ENCODE measurements at regions not wholly inside any gene's neighbourhood (a gene's known extent, or its start where the extent isn't known, plus 50 kb on each side); places are given as distances from the start of the nearest gene placed in this dataset.
A peak's percentile ranks its signal among the peaks of the same experiment; 100 is the strongest.

DNA sequence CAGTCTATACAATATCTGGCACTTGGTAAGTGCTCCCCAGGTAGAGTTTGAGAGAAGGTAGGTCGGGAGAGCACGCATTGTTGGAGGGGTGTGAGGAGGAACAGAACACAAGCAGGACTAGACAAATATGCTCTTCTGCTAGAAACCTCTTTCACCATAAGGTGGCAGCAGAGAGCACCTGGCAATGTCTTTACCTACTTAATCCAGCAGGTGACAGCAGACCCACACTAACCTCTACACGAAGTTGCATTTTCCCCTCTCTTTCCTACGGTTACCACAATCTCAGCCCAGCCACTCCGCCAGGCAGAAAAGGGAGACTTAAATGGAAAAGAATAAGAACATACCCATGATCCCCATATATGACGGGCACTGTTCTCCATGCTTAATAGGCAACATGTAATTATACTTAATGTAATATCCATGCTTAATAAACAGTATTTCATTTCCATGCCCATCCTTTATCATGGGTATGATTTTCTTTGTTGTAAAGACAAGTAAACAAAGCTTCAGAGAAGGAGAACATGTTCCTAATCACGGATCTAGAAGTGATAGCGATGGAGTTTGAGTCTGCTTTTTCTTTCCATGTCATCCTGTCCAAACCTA, 55.1 kb upstream of the CCL2 start:
- no peak overlapping the region for H3K4me3 ChIP-seq (ENCODE audit: low read depth, low read length)
- TF ChIP-seq, protein P1, sequence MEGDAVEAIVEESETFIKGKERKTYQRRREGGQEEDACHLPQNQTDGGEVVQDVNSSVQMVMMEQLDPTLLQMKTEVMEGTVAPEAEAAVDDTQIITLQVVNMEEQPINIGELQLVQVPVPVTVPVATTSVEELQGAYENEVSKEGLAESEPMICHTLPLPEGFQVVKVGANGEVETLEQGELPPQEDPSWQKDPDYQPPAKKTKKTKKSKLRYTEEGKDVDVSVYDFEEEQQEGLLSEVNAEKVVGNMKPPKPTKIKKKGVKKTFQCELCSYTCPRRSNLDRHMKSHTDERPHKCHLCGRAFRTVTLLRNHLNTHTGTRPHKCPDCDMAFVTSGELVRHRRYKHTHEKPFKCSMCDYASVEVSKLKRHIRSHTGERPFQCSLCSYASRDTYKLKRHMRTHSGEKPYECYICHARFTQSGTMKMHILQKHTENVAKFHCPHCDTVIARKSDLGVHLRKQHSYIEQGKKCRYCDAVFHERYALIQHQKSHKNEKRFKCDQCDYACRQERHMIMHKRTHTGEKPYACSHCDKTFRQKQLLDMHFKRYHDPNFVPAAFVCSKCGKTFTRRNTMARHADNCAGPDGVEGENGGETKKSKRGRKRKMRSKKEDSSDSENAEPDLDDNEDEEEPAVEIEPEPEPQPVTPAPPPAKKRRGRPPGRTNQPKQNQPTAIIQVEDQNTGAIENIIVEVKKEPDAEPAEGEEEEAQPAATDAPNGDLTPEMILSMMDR (conservative IDR thresholded peaks at IDR 0.05; ENCODE audit: low read depth, low read length), result peak; percentile 100
- peak; percentile 92 for DNase-seq (ENCODE audit: low read depth)

DNA sequence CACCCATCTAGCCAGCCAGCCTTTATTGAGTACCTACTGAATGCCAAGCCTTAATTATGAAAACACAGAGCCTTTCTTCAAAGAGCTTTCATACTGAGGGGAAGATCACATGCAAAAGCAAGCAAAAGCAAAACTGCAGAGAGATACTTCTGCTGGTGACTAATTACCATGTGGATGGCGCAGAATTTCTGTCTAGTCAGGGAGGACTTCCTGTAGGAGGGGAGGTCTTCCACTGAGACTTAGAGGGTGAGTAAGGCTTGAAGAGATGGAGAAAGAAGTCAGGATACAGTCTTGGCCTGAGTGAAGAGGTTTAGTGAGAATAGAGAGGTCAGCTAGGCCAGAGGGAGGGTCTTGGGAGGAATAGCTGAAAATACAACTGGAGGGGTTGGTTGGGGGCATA, 53.9 kb upstream of the CCL2 start:
- DNase-seq (ENCODE audit: low read depth), result no peak
- TF ChIP-seq, protein P1 (conservative IDR thresholded peaks at IDR 0.05; ENCODE audit: low read depth, low read length), result no peak
- no peak overlapping the region for H3K4me3 ChIP-seq (ENCODE audit: low read depth, low read length)

DNA sequence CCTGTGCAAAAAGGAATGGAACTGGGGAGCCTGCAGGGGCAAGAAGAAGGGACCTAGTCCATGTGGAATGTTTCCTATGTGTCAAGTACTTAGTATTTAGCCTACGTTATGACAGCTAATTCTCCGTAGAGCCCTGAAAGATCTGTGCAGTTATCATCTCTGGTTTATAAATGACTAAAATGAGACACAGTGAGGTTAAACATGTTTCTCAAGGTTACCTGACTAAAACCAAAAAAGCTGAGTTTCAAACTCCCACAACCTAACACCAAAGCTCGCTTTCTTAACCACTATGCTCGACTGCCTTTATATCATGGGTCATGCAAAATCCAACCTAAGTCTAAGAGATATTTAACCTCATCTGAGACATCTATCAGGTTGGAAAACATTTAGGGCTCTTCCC, 53.3 kb upstream of the CCL2 start:
- no peak for DNase-seq (ENCODE audit: low read depth)
- no peak overlapping the region for H3K4me3 ChIP-seq (ENCODE audit: low read depth, low read length)
- TF ChIP-seq, protein P1 (conservative IDR thresholded peaks at IDR 0.05; ENCODE audit: low read depth, low read length), result no peak

DNA sequence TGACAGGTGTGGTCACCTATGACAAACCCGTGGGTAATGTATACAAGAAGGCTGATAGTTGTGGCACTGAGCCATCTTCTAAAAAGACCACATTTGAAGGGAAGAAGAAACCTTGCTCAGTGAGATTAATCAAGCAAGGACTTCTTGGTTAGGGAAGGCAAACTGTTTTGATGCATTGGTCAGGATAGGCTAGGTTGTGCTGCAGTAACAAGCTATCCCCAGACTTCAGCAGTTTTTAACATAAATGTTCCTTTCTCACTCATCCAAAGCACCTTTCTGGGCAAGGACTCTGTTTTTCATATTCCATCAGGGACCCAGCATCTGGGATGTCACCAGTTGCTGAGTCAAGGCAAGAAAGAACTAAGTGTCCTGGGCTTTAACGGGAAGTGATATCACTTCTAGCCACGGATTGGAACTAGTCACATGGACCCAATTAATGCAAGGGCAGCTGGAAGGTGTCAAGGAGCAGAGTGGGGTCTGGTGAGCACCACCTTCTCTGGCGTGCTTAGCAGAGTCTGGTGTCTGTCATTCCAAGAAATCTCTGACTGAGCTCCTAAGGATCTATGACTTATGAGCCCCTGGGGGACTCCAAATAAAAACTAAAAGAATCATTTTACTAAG, 52.0 kb upstream of the CCL2 start:
- DNase-seq (ENCODE audit: low read depth), result no peak

DNA sequence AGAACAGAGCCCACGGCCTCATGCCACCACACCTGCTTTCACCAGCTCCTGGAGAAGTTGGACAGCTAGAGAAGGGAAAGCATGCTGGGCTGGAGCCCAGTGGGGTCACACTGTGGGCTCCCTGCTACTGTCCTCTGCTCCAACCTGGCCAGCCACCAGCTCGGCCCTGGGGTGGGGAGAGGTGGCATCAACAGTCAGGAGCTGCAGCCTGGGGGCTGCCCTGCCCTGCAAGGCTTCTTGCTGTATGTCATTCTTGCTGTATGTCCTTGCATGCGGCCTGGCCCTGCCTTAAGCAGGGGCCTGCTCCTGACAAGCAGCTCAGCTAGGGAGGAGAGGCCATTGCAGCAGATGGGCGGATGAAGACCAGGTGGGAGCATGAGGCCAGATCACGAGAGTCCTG, 50.7 kb upstream of the CCL2 start:
- no peak for DNase-seq (ENCODE audit: low read depth)
- TF ChIP-seq, protein P1 (conservative IDR thresholded peaks at IDR 0.05; ENCODE audit: low read depth, low read length), result no peak
- H3K4me3 ChIP-seq (ENCODE audit: low read depth, low read length), result no peak overlapping the region

More for the DNA sequence above, 52.0 kb upstream of the CCL2 start:
- TF ChIP-seq, protein P1 (conservative IDR thresholded peaks at IDR 0.05; ENCODE audit: low read depth, low read length), result no peak
- H3K4me3 ChIP-seq (ENCODE audit: low read depth, low read length), result no peak overlapping the region
